HTR-8/SVneo (cell line): ENCODE measurements at regions not wholly inside any gene's neighbourhood (a gene's known extent, or its start where the extent isn't known, plus 50 kb on each side); places are given as distances from the start of the nearest gene placed in this dataset.

Experiments
- DNase-seq: peaks from one replicate; pipeline ENCODE4 v3.0.0; 2011; ENCODE audit warnings: low spot score, mixed read lengths; ENCODE audit not compliant: insufficient read length
- FAIRE-seq: peaks from 2 replicates; lab custom pipeline; 2011; peaks lifted over from hg19 to GRCh38; lab: Jason Lieb, UNC

GRCh38 chr14:98897605-98898309 lies 374.2 kb downstream of the BCL11B start:
- DNase-seq (no peak), FAIRE-seq (no peak)

GRCh38 chr14:98899441-98899840 lies 372.6 kb downstream of the BCL11B start:
- DNase-seq (no peak), FAIRE-seq (no peak)

GRCh38 chr14:98900236-98900635 lies 371.8 kb downstream of the BCL11B start:
- no peak for FAIRE-seq
- DNase-seq: no peak

GRCh38 chr14:98900798-98901197 lies 371.2 kb downstream of the BCL11B start:
- no peak for FAIRE-seq

GRCh38 chr14:98901511-98902205 lies 370.3 kb downstream of the BCL11B start:
- FAIRE-seq: no peak
- DNase-seq: no peak

More at GRCh38 chr14:98900798-98901197, 371.2 kb downstream of the BCL11B start:
- no peak for DNase-seq

- FAIRE-seq (no peak), DNase-seq (no peak)
Measured at GRCh38 chr14:98903371-98903770, 368.6 kb downstream of the BCL11B start.

GRCh38 chr14:98904677-98905076 lies 367.3 kb downstream of the BCL11B start:
- FAIRE-seq (no peak), DNase-seq (no peak)

GRCh38 chr14:98906123-98906995 lies 365.6 kb downstream of the BCL11B start:
- DNase-seq: no peak
- no peak for FAIRE-seq

- no peak for DNase-seq
- no peak for FAIRE-seq
Measured at GRCh38 chr14:98907271-98907670, 364.7 kb downstream of the BCL11B start.

- DNase-seq (no peak), FAIRE-seq (no peak)
Measured at GRCh38 chr14:98908050-98908449, 363.9 kb downstream of the BCL11B start.

GRCh38 chr14:98909251-98909944 lies 362.6 kb downstream of the BCL11B start:
- DNase-seq: no peak

GRCh38 chr14:98910061-98910460 lies 361.9 kb downstream of the BCL11B start:
- DNase-seq (no peak), FAIRE-seq (no peak)

More at GRCh38 chr14:98909251-98909944, 362.6 kb downstream of the BCL11B start:
- no peak for FAIRE-seq

GRCh38 chr14:98912655-98913054 lies 359.3 kb downstream of the BCL11B start:
- FAIRE-seq (no peak), DNase-seq (no peak)

- no peak for FAIRE-seq
- no peak for DNase-seq
Measured at GRCh38 chr14:98913967-98914650, 357.9 kb downstream of the BCL11B start.

GRCh38 chr14:98914942-98915341 lies 357.1 kb downstream of the BCL11B start:
- FAIRE-seq (no peak), DNase-seq (no peak)

GRCh38 chr14:98915625-98916024 lies 356.4 kb downstream of the BCL11B start:
- FAIRE-seq (no peak), DNase-seq (no peak)

- DNase-seq (no peak), FAIRE-seq (no peak)
Measured at GRCh38 chr14:98916036-98916435, 356.0 kb downstream of the BCL11B start.

- FAIRE-seq: no peak
Measured at GRCh38 chr14:98916476-98916875, 355.5 kb downstream of the BCL11B start.

GRCh38 chr14:98919434-98919833 lies 352.6 kb downstream of the BCL11B start:
- FAIRE-seq: no peak
- no peak for DNase-seq

More at GRCh38 chr14:98916476-98916875, 355.5 kb downstream of the BCL11B start:
- DNase-seq: no peak
